OCI-LY1 (cell line): ENCODE measurements at regions not wholly inside any gene's neighbourhood (a gene's known extent, or its start where the extent isn't known, plus 50 kb on each side); places are given as distances from the start of the nearest gene placed in this dataset.

Source experiments
- CTCF ChIP-seq: fragments of 200-600 bp; sonication (generic), shearing (Covaris generic); IDR thresholded peaks from 2 replicates; pipeline ENCODE4 v1.5.1; 2017; ENCODE audit warnings: mild to moderate bottlenecking, antibody characterized with exemption, low read length, moderate library complexity, mixed read lengths
- EZH2 ChIP-seq: fragments of 200-600 bp; sonication (generic), shearing (Covaris generic); IDR thresholded peaks from 2 replicates; pipeline ENCODE4 v1.8.0; 2017; ENCODE audit warnings: borderline replicate concordance, mixed run types, mild to moderate bottlenecking, antibody characterized with exemption, low read length, moderate library complexity, mixed read lengths

- TF ChIP-seq EZH2, result no peak
- TF ChIP-seq CTCF, result no peak
Measured at GRCh38 chr18:1895456-1896185, 675.7 kb downstream of the METTL4 start.
